ENCODE measurements at regions not wholly inside any gene's neighbourhood (a gene's known extent, or its start where the extent isn't known, plus 50 kb on each side); places are given as distances from the start of the nearest gene placed in this dataset.
"Not testable (repeated sequence)": the region's sequence is repeated elsewhere in the genome, so short reads cannot be mapped to it uniquely, and the experiment has no call there.

DNA sequence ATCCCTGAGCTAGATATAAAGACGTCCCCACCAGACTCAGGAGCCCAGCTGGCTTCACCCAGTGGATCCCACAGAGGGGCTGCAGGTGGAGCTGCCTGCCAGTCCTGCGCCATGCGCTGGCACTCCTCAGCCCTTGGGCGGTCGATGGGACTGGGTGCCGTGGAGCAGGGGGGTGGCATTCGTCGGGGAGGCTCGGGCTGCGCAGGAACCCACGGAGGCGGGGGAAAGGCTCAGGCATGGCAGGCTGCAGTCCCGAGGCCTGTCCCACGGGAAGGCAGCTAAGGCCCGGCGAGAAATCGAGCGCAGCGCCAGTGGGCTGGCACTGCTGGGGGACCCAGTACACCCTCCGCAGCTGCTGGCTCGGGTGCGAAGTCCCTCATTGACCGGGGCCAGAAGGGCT lies 555.1 kb upstream of the CDH10 start:
- H3K27ac Mint-ChIP-seq; H3K36me3 Mint-ChIP-seq (ENCODE audit: low read depth); H3K4me3 Mint-ChIP-seq; CTCF ChIA-PET; H3K4me1 Mint-ChIP-seq (ENCODE audit: low read depth); H3K27me3 Mint-ChIP-seq (ENCODE audit: low read depth); intact Hi-C loops (cut with micrococcal nuclease); DNase-seq: not testable (repeated sequence)
- H3K9me3 Mint-ChIP-seq = peaks cover 14% of the 10 kb centered on the region

DNA sequence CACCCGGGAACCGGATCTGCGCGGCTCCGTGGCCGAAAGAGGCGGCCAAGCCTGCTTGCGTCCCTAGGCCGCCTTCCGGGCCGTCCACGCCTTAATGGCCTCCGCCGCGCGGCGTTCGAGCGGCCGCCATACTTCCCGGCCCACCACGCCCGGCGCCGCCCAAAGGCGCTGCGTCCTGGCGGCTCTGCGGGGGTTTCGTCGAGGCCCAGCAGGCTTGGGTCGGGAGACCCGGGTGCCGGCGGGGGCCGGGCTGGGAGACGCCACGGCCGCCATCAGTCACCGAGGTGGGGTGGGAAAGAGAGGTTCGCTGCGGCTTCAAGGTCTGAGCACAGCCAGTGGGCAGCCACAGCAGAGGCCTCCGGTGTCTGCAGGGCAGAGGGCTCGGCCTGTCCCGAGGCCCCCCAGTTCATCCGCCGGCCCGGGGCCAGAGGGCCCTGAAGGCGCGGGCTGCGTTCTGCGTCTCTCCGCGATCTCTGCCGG lies 545.8 kb upstream of the CDH10 start:
- H3K4me1 Mint-ChIP-seq (ENCODE audit: low read depth) = no peaks in the 10 kb centered on the region
- DNase-seq = no peak
- CTCF ChIA-PET = no interaction called here
- no peaks in the 10 kb centered on the region for H3K36me3 Mint-ChIP-seq (ENCODE audit: low read depth)
- H3K9me3 Mint-ChIP-seq = peaks cover 7% of the 10 kb centered on the region
- H3K4me3 Mint-ChIP-seq = no peak overlapping the region
- H3K27me3 Mint-ChIP-seq (ENCODE audit: low read depth) = no peaks in the 10 kb centered on the region
- intact Hi-C loops (cut with micrococcal nuclease) = no loop called here
- H3K27ac Mint-ChIP-seq = no peak overlapping the region

DNA sequence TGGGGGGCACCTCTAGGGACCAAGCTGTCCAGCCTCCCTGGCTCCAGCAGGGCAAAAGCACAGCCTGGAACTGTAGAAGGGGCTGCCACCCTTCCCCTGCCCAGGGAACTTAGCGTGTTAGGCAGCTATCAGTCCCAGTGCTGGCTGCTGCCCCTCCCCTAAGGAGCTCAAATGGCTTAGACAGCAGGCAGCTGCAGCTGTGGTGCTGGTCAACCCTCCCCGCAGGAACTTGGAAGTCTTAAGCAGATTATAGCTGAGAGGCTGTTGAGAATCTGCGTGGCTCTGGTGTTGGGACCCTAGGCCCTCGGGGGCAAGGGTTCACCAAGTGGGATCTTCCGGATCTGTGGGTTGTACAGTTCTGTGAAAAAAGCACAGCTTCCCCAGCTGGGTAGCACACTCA lies 536.5 kb upstream of the CDH10 start:
- no peaks in the 10 kb centered on the region for H3K27me3 Mint-ChIP-seq (ENCODE audit: low read depth)
- H3K27ac Mint-ChIP-seq = no peak overlapping the region
- CTCF ChIA-PET = no interaction called here
- H3K9me3 Mint-ChIP-seq = peaks cover 18% of the 10 kb centered on the region
- no peak for DNase-seq
- H3K36me3 Mint-ChIP-seq (ENCODE audit: low read depth) = no peaks in the 10 kb centered on the region
- intact Hi-C loops (cut with micrococcal nuclease) = no loop called here
- no peak overlapping the region for H3K4me3 Mint-ChIP-seq
- H3K4me1 Mint-ChIP-seq (ENCODE audit: low read depth) = no peaks in the 10 kb centered on the region

DNA sequence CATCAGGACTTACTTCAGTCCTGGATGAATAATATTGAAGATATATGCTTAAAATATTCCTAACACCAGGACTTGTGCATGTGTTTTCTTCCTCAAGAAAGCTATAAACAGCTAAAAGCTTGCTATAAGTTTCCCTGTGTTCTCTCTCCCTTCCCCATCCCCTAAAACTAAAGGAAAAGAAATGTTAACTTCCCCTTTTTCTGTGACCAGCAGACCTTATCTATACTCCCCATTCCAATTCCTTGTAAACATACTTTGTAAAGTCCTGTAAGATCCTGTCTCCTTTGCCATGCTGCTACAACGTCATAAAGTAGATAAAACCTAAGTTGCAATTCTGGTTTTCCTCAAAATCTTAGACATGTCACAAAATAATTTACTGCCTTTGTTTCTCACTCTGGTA lies 517.8 kb upstream of the CDH10 start:
- intact Hi-C loops (cut with micrococcal nuclease); H3K4me1 Mint-ChIP-seq (ENCODE audit: low read depth); CTCF ChIA-PET; H3K36me3 Mint-ChIP-seq (ENCODE audit: low read depth); DNase-seq; H3K27me3 Mint-ChIP-seq (ENCODE audit: low read depth); H3K27ac Mint-ChIP-seq; H3K4me3 Mint-ChIP-seq; H3K9me3 Mint-ChIP-seq: not testable (repeated sequence)

DNA sequence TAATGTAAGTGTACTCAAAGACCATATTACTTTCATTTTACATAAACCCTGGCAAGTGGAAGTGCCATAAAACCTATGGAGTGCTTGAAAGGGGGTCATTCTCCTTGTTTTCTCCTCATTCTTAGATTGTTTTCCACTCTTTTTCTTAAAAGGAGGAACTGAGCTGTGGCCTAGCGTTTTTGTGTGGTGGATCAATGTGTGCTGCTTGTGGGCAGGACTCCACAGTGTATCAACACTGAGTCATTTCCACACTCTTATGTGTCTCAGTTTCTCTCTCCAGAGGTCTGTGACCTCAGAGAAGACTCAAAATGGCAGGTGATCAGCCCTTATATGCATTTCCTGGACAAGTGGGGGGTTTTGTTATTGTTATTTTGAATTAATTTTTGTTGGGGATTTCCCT lies 516.1 kb upstream of the CDH10 start:
- no peak for DNase-seq
- Mint-ChIP-seq H3K4me1 (ENCODE audit: low read depth) (no peaks in the 10 kb centered on the region), H3K36me3 (ENCODE audit: low read depth) (no peaks in the 10 kb centered on the region), H3K4me3 (no peak overlapping the region), H3K9me3 (peaks cover 6% of the 10 kb centered on the region), H3K27me3 (ENCODE audit: low read depth) (no peaks in the 10 kb centered on the region), H3K27ac (no peak overlapping the region)
- CTCF ChIA-PET = no interaction called here
- intact Hi-C loops (cut with micrococcal nuclease) = no loop called here

DNA sequence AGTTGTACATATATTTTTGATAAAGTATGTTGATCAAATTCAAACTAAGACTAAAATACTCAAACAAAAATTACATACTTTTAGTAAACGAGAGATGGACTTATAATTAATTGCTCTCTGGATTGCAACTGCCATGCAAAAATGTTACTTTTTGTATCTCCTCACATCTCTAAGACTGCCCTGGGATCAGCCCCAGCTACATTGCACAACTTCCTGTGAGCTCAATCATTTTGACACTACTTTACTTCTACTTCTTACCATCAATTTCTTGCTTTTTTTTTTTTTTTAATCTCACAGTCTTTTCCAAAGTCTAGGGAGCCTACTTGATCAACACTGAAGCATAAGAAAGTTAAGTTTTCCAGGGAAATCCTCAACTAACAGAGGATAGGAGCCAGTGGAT lies 506.0 kb upstream of the CDH10 start:
- CTCF ChIA-PET = interaction anchor here (0.6 kb wide), 1 partner anchor 17 kb away, joined by 3 read pairs; no protein-coding TSS in a partner anchor
- intact Hi-C loops (cut with micrococcal nuclease) = no loop called here

DNA sequence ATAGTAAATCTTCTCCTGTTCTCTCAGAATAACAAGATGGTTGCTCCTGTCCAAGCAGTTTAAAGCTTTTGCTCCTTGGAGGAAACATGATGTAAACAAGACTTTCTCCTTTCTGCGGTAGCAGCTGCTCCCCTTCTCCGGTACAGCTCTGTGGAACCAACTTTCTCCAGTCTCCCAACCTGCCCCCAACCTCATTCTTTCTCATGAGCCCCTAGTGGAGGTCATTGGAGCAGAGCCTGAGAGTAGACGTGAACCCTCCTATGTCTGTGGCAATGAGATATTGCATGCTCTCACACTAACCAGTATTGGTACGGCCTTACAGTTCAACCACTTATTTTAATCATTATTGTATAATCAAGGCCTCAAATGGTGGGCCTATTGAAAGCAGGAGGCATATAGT lies 483.8 kb upstream of the CDH10 start:
- Mint-ChIP-seq H3K4me3 (no peak overlapping the region), H3K4me1 (ENCODE audit: low read depth) (no peaks in the 10 kb centered on the region), H3K9me3 (peaks cover 17% of the 10 kb centered on the region), H3K27ac (no peak overlapping the region), H3K36me3 (ENCODE audit: low read depth) (no peaks in the 10 kb centered on the region), H3K27me3 (ENCODE audit: low read depth) (no peaks in the 10 kb centered on the region)
- intact Hi-C loops (cut with micrococcal nuclease) = no loop called here
- CTCF ChIA-PET = no interaction called here
- no peak for DNase-seq

More for the DNA sequence above, 506.0 kb upstream of the CDH10 start:
- Mint-ChIP-seq H3K27ac (no peak overlapping the region), H3K4me3 (no peak overlapping the region), H3K9me3 (peaks cover 13% of the 10 kb centered on the region), H3K36me3 (ENCODE audit: low read depth) (no peaks in the 10 kb centered on the region), H3K27me3 (ENCODE audit: low read depth) (no peaks in the 10 kb centered on the region), H3K4me1 (ENCODE audit: low read depth) (no peaks in the 10 kb centered on the region)
- DNase-seq = no peak

DNA sequence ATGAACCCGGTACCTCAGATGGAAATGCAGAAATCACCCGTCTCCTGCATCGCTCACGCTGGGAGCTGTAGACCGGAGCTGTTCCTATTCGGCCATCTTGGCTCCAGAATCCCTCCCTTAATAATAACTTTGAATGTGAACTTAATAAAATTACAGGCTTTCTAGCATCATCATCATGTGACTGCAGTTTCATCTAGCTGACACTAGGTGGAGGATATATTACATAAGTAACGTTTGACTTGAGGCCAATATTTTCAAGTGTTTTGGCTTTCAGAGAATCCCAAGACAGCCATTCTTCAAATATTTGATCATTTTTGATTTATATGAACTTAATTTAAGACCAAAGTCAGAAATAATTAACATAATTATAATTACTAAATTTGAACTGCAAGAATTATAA lies 474.9 kb upstream of the CDH10 start:
- Mint-ChIP-seq H3K27ac (no peak overlapping the region), H3K36me3 (ENCODE audit: low read depth) (no peaks in the 10 kb centered on the region), H3K27me3 (ENCODE audit: low read depth) (no peaks in the 10 kb centered on the region), H3K4me3 (no peak overlapping the region), H3K9me3 (no peaks in the 10 kb centered on the region), H3K4me1 (ENCODE audit: low read depth) (no peaks in the 10 kb centered on the region)
- DNase-seq = no peak
- CTCF ChIA-PET = no interaction called here
- intact Hi-C loops (cut with micrococcal nuclease) = no loop called here

DNA sequence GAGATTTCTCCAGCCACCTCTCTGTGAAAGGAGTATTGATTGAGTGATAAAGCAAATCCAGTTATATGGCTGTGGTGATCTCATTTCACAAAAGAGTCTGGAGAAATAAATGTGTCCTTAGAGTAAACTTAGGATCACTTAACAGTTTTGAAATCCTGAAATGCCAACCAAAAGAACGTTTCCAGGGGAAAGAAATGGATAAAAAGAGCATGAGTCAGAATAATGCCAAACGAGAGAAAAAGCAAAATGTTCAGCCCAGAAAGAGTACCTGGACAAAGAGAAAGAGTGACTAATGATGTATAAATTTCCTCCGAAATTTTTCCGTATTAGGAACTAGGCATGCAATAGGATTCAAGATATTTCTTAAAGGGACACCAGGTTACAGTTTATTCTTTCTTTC lies 463.1 kb upstream of the CDH10 start:
- Mint-ChIP-seq H3K4me3 (no peak overlapping the region), H3K27ac (no peak overlapping the region), H3K27me3 (ENCODE audit: low read depth) (no peaks in the 10 kb centered on the region), H3K4me1 (ENCODE audit: low read depth) (no peaks in the 10 kb centered on the region), H3K36me3 (ENCODE audit: low read depth) (no peaks in the 10 kb centered on the region), H3K9me3 (peaks cover 15% of the 10 kb centered on the region)
- intact Hi-C loops (cut with micrococcal nuclease) = no loop called here
- no peak for DNase-seq
- CTCF ChIA-PET = no interaction called here

DNA sequence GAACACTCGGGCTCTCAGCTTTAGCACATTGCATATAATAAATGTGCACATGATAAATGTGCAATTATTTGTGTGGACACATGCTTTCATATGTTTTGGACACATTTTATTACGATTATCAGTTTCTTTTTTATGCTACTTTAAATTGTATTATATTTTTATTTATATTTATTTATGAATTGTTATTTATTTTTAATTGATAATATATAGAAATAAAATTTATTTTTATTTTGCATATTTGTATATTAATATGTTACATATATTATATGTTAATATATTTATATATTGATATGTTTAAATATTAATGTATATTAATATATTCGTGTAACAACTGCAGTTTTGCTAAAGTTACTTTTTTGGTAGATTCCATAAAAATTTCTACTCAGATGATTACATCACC lies 454.8 kb upstream of the CDH10 start:
- no peak overlapping the region for H3K4me3 Mint-ChIP-seq
- no peak overlapping the region for H3K27ac Mint-ChIP-seq
- peaks cover 8% of the 10 kb centered on the region for H3K9me3 Mint-ChIP-seq
- intact Hi-C loops (cut with micrococcal nuclease) = no loop called here
- no peak for DNase-seq
- H3K36me3 Mint-ChIP-seq (ENCODE audit: low read depth) = no peaks in the 10 kb centered on the region
- H3K27me3 Mint-ChIP-seq (ENCODE audit: low read depth) = no peaks in the 10 kb centered on the region
- CTCF ChIA-PET = no interaction called here
- no peaks in the 10 kb centered on the region for H3K4me1 Mint-ChIP-seq (ENCODE audit: low read depth)

DNA sequence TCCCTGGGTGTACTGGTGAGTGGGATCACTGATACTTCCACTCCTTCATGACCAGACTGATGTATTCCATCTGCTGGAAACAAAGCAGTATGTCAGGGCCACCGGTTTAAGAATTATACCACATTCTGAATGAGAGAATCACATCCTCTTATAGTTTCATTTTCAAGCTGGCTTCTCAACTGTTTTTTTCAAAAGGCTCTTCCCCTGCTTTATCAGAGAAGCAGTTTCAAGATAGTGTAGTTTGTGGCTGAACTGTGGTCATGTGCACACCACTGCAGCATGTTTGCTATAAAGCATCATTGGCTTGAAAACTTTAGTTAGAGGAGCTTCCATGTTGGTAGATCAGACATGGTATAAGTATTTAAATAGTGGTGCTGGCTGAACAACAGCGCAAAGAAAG lies 450.5 kb upstream of the CDH10 start:
- no peaks in the 10 kb centered on the region for H3K27me3 Mint-ChIP-seq (ENCODE audit: low read depth)
- DNase-seq = no peak
- no peak overlapping the region for H3K27ac Mint-ChIP-seq
- CTCF ChIA-PET = no interaction called here
- H3K4me1 Mint-ChIP-seq (ENCODE audit: low read depth) = no peaks in the 10 kb centered on the region
- intact Hi-C loops (cut with micrococcal nuclease) = no loop called here
- H3K9me3 Mint-ChIP-seq = peaks cover 6% of the 10 kb centered on the region
- H3K4me3 Mint-ChIP-seq = no peak overlapping the region
- H3K36me3 Mint-ChIP-seq (ENCODE audit: low read depth) = no peaks in the 10 kb centered on the region

DNA sequence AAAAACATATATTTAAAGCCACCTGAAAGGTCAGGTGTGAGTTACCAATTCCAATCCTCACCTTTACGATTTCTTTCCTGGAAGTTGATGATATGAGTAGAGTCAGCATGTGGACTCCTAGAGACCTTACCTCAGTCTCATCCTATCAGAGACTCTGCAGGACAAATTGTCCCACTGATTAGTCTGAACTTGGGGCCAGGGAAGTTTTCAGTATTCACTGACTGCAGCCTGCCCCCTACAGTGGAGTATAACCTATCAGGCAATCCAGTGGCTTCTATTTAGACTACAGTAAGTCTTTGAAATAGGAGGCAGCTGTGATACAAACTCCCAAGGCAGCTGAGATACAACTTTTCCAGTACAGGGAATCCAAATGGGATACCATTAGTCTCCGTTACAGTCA lies 449.4 kb upstream of the CDH10 start:
- intact Hi-C loops (cut with micrococcal nuclease) = no loop called here
- Mint-ChIP-seq H3K27ac (no peak overlapping the region), H3K4me3 (no peak overlapping the region), H3K4me1 (ENCODE audit: low read depth) (no peaks in the 10 kb centered on the region), H3K36me3 (ENCODE audit: low read depth) (no peaks in the 10 kb centered on the region), H3K27me3 (ENCODE audit: low read depth) (no peaks in the 10 kb centered on the region), H3K9me3 (peaks cover 3% of the 10 kb centered on the region)
- CTCF ChIA-PET = no interaction called here
- no peak for DNase-seq

DNA sequence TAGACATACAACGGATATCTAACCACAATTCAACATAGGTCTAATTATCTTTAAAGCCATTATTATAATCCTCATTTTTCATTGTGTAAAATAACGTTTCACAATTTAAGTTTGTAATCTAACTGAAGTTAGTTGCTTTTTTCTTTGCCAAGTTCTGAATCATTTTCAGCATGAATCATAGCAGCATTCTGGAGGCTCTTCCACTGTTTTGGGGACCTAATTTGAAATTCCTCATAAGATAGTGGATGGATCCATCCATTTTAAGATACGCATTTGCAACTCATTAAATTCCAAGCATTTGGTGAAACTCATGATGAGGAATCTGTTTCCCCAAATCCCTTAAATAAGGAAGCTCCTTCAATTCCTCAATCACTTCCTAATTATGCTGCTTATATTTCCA lies 447.1 kb upstream of the CDH10 start:
- CTCF ChIA-PET = no interaction called here

DNA sequence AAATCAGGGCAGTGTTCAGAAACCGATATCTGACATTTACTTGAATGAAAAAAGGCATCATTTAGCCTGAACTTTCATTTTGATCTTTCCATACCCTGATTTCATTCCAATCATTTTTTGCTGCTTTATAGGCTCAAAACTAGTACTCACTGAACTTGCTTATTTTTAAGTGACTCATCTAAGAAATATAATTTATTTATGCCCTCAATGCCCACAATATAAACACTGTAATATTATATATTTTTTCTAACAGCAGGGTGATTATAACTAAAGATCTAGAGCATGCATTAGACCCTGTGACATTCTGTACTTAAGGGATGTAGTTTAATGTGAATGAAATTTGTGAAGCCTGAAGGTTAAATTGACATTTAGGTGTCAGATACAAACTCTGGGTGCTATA lies 446.1 kb upstream of the CDH10 start:
- no peaks in the 10 kb centered on the region for H3K27me3 Mint-ChIP-seq (ENCODE audit: low read depth)
- H3K9me3 Mint-ChIP-seq = peaks cover 3% of the 10 kb centered on the region
- no peaks in the 10 kb centered on the region for H3K36me3 Mint-ChIP-seq (ENCODE audit: low read depth)
- H3K4me1 Mint-ChIP-seq (ENCODE audit: low read depth) = no peaks in the 10 kb centered on the region
- DNase-seq = no peak
- no peak overlapping the region for H3K27ac Mint-ChIP-seq
- CTCF ChIA-PET = no interaction called here
- no peak overlapping the region for H3K4me3 Mint-ChIP-seq
- intact Hi-C loops (cut with micrococcal nuclease) = no loop called here

More for the DNA sequence above, 447.1 kb upstream of the CDH10 start:
- Mint-ChIP-seq H3K9me3 (peaks cover 3% of the 10 kb centered on the region), H3K27me3 (ENCODE audit: low read depth) (no peaks in the 10 kb centered on the region), H3K4me3 (no peak overlapping the region), H3K4me1 (ENCODE audit: low read depth) (no peaks in the 10 kb centered on the region), H3K27ac (no peak overlapping the region), H3K36me3 (ENCODE audit: low read depth) (no peaks in the 10 kb centered on the region)
- no peak for DNase-seq
- intact Hi-C loops (cut with micrococcal nuclease) = no loop called here

Data from activated naive CD4-positive, alpha-beta T cell treated with anti-CD3 and anti-CD28 coated beads for 36 hours (primary cell).